Fibroblast of skin of left quadriceps (primary cell): ENCODE measurements at regions not wholly inside any gene's neighbourhood (a gene's known extent, or its start where the extent isn't known, plus 50 kb on each side); places are given as distances from the start of the nearest gene placed in this dataset.
"Not testable (repeated sequence)": the region's sequence is repeated elsewhere in the genome, so short reads cannot be mapped to it uniquely, and the experiment has no call there.

Experiments
- DNase-seq, 2 experiments: peaks; one replicate each; pipeline ENCODE4 v3.0.0-alpha.2; 2013; ENCODE audit warnings: low read depth in 2 of 2

GRCh38 chr2:428591-428990, 140.7 kb upstream of the ALKAL2 start:
- DNase-seq, result no peak

GRCh38 chr2:426696-427095, 138.8 kb upstream of the ALKAL2 start:
- DNase-seq, result not testable (repeated sequence)

GRCh38 chr2:425947-426346, 138.1 kb upstream of the ALKAL2 start:
- no peak for DNase-seq

GRCh38 chr2:425243-425642, 137.4 kb upstream of the ALKAL2 start:
- DNase-seq, result no peak

GRCh38 chr2:424306-425171, 136.6 kb upstream of the ALKAL2 start:
- DNase-seq, result no peak

GRCh38 chr2:423479-423878, 135.6 kb upstream of the ALKAL2 start:
- no peak for DNase-seq

GRCh38 chr2:422676-423435, 135.0 kb upstream of the ALKAL2 start:
- no peak for DNase-seq

GRCh38 chr2:421406-421805, 133.5 kb upstream of the ALKAL2 start:
- DNase-seq, result no peak

- no peak for DNase-seq
Measured at GRCh38 chr2:419687-420317, 131.9 kb upstream of the ALKAL2 start.

- no peak for DNase-seq
Measured at GRCh38 chr2:417662-418061, 129.8 kb upstream of the ALKAL2 start.

- DNase-seq, result no peak
Measured at GRCh38 chr2:417006-417405, 129.1 kb upstream of the ALKAL2 start.

- DNase-seq, result no peak
Measured at GRCh38 chr2:415986-416610, 128.2 kb upstream of the ALKAL2 start.

GRCh38 chr2:409523-409922, 121.6 kb upstream of the ALKAL2 start:
- DNase-seq, result no peak

GRCh38 chr2:407630-408029, 119.7 kb upstream of the ALKAL2 start:
- no peak for DNase-seq

- DNase-seq, result no peak
Measured at GRCh38 chr2:406876-407275, 119.0 kb upstream of the ALKAL2 start.

GRCh38 chr2:406231-406630, 118.3 kb upstream of the ALKAL2 start:
- DNase-seq, result no peak

GRCh38 chr2:404581-404980, 116.7 kb upstream of the ALKAL2 start:
- no peak for DNase-seq

- no peak for DNase-seq
Measured at GRCh38 chr2:403682-404081, 115.8 kb upstream of the ALKAL2 start.

- DNase-seq, result no peak
Measured at GRCh38 chr2:402721-403120, 114.8 kb upstream of the ALKAL2 start.

- no peak for DNase-seq
Measured at GRCh38 chr2:402206-402605, 114.3 kb upstream of the ALKAL2 start.

- no peak for DNase-seq
Measured at GRCh38 chr2:401019-401679, 113.3 kb upstream of the ALKAL2 start.

- no peak for DNase-seq
Measured at GRCh38 chr2:397926-398325, 110.0 kb upstream of the ALKAL2 start.
